Activated CD8-positive, alpha-beta T cell treated with anti-CD3 and anti-CD28 coated beads for 36 hours (primary cell): ENCODE measurements at regions not wholly inside any gene's neighbourhood (a gene's known extent, or its start where the extent isn't known, plus 50 kb on each side); places are given as distances from the start of the nearest gene placed in this dataset.

Experiments
- ATAC-seq: fragments of 200-7000 bp; cut with Tn5 transposase; one replicate; pipeline ENCODE4 v1.10.0; 2021; ENCODE audit warnings: mild to moderate bottlenecking, moderate library complexity
- CTCF ChIA-PET: fragments of 350-600 bp; sonication (Branson Sonifier 250); formaldehyde crosslinking; loops from one replicate; lab custom pipeline; 2021; ENCODE audit warnings: antibody characterized with exemption; lab: Charles Lee
- POLR2A ChIA-PET: fragments of 350-600 bp; sonication (Branson Sonifier 250); formaldehyde crosslinking; loops from one replicate; lab custom pipeline; 2021; ENCODE audit warnings: antibody characterized with exemption; lab: Charles Lee
- DNase-seq: peaks from one replicate; pipeline ENCODE4 v3.0.0-alpha.2; 2020
- H3K27ac Mint-ChIP-seq: one replicate; pipeline ENCODE4 v1.8.0; 2021; ENCODE audit warnings: mild to moderate bottlenecking, mixed read lengths
- H3K27me3 Mint-ChIP-seq: one replicate; pipeline ENCODE4 v1.8.0; 2021; ENCODE audit warnings: mixed read lengths
- H3K36me3 Mint-ChIP-seq: one replicate; pipeline ENCODE4 v1.8.0; 2021; ENCODE audit warnings: low read depth, mixed read lengths
- H3K4me1 Mint-ChIP-seq: one replicate; pipeline ENCODE4 v1.8.0; 2021; ENCODE audit warnings: low read depth, mixed read lengths
- H3K4me3 Mint-ChIP-seq: one replicate; pipeline ENCODE4 v1.8.0; 2021; ENCODE audit warnings: mild to moderate bottlenecking, moderate library complexity, mixed read lengths
- H3K9me3 Mint-ChIP-seq: one replicate; pipeline ENCODE4 v1.8.0; 2021; ENCODE audit warnings: mixed read lengths
- intact Hi-C: fragments of 100-400 bp; cut with micrococcal nuclease; formaldehyde crosslinking; loops from one replicate; pipeline ENCODE4 v1.10.0; 2022
- TF ChIP-seq, protein P1 (sequence below): fragments of 200-600 bp; IDR thresholded peaks from one replicate; pipeline ENCODE4 v1.8.0; 2022; ENCODE audit warnings: antibody characterized with exemption, mild to moderate bottlenecking

DNA sequence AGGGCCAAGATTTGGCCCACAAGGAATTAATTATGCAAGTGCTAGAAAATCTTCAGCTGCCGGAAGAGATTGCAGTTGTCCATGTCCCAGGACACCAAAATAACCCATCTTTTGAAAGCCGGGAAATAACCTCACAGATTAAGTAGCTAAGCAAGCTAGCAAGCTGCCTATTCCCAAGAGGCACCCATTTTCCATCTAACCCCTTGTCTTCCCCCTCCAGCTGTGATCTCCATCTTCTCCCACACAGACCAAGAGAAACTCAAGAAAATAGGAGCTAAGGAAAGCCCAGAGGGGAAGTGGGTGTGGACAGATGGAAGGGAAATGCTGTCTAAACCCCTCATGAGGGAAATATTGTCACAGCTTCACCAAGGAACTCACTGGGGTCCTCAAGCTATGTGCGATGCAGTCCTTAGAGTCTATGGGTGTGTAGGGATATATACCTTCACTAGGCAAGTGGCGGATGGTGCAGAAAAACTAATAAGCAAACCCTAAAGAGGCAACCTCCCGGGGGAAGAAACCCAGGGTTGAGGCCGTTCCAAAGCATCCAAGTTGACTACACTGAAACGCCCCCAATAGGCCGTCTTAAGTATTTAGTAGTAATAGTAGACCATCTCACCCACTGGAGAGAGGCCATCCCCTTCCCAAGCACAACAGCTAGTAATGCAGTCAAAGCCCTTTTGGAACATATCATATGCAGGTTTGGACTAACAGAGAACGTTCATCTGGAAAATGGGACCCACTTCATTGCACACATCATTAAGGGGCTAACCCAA lies 64.3 kb upstream of the PRSS16 start:
- Mint-ChIP-seq H3K36me3 (no peaks in the 10 kb centered on the region), H3K4me3 (no peak overlapping the region), H3K9me3 (no peaks in the 10 kb centered on the region), H3K27ac (no peak overlapping the region), H3K27me3 (peaks cover 3% of the 10 kb centered on the region), H3K4me1 (peaks cover 5% of the 10 kb centered on the region)
- intact Hi-C loops = loop anchor here (10.0 kb wide), 1 partner anchor 322 kb away; no protein-coding TSS in a partner anchor
- TF ChIP-seq, protein P1, sequence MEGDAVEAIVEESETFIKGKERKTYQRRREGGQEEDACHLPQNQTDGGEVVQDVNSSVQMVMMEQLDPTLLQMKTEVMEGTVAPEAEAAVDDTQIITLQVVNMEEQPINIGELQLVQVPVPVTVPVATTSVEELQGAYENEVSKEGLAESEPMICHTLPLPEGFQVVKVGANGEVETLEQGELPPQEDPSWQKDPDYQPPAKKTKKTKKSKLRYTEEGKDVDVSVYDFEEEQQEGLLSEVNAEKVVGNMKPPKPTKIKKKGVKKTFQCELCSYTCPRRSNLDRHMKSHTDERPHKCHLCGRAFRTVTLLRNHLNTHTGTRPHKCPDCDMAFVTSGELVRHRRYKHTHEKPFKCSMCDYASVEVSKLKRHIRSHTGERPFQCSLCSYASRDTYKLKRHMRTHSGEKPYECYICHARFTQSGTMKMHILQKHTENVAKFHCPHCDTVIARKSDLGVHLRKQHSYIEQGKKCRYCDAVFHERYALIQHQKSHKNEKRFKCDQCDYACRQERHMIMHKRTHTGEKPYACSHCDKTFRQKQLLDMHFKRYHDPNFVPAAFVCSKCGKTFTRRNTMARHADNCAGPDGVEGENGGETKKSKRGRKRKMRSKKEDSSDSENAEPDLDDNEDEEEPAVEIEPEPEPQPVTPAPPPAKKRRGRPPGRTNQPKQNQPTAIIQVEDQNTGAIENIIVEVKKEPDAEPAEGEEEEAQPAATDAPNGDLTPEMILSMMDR = no peak
- CTCF ChIA-PET = no interaction called here
- POLR2A ChIA-PET = interaction anchor here (0.8 to 1.1 kb wide), 3 partner anchors 12 to 598 kb away, joined by 3 to 4 read pairs (median 3); no protein-coding TSS in a partner anchor
- ATAC-seq (no peak), DNase-seq (no peak)

DNA sequence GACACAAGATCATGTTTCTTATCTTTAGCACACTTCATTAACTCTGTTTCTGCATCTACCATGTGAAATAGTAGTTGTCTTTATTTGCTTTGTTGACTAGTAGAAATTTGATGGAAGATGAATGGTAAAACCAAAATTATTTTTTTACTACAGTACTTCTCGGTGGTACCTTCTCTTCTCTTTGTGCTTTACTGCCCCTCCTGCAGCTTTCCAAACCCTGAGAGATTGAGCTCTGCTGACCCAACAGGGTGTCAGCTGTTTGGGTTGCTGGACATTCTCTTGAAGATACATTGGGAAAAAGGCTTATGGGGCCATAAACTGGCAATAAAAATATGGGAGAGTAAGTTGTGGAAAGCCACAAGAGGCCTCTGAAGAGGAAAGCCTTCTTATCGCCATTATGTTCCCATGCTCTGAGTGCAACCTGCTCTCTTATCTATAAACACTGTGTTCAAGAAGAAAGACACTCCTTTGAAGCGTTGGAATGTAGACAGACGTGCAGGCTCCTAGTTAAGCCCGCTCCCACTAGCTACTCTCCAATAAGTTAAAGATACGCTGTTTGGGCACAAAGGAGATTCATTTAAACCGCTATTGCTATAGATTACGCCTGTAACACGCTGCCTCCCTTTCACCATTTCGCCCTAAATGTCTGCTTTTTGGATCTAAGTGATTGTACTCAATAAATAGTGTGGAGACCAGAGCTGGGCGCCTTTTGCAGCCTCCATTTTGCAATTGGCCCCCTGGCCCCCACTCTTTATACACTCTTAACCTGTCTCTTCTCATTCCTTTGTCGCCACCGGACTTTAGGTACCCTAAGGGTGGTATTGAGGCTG lies 60.1 kb upstream of the PRSS16 start:
- TF ChIP-seq, protein P1 = no peak
- CTCF ChIA-PET = interaction anchor here (0.8 to 2.1 kb wide), 8 partner anchors 10 to 708 kb away, joined by 3 to 14 read pairs (median 3); no protein-coding TSS in a partner anchor
- DNase-seq (no peak), ATAC-seq (no peak)
- intact Hi-C loops = loop anchor here (5.0 to 10.0 kb wide), 2 partner anchors 125 to 317 kb away; partner anchors contain the start of gene POM121L2
- peaks cover 1% of the 10 kb centered on the region for H3K27me3 Mint-ChIP-seq
- peaks cover 7% of the 10 kb centered on the region for H3K4me1 Mint-ChIP-seq
- no peaks in the 10 kb centered on the region for H3K36me3 Mint-ChIP-seq
- peak overlapping the region; percentile 93 for H3K4me3 Mint-ChIP-seq
- POLR2A ChIA-PET = interaction anchor here (0.9 to 1.3 kb wide), 3 partner anchors 10 to 55 kb away, joined by 3 to 5 read pairs (median 3); a partner anchor contains a TSS
- no peaks in the 10 kb centered on the region for H3K9me3 Mint-ChIP-seq
- no peak overlapping the region for H3K27ac Mint-ChIP-seq

DNA sequence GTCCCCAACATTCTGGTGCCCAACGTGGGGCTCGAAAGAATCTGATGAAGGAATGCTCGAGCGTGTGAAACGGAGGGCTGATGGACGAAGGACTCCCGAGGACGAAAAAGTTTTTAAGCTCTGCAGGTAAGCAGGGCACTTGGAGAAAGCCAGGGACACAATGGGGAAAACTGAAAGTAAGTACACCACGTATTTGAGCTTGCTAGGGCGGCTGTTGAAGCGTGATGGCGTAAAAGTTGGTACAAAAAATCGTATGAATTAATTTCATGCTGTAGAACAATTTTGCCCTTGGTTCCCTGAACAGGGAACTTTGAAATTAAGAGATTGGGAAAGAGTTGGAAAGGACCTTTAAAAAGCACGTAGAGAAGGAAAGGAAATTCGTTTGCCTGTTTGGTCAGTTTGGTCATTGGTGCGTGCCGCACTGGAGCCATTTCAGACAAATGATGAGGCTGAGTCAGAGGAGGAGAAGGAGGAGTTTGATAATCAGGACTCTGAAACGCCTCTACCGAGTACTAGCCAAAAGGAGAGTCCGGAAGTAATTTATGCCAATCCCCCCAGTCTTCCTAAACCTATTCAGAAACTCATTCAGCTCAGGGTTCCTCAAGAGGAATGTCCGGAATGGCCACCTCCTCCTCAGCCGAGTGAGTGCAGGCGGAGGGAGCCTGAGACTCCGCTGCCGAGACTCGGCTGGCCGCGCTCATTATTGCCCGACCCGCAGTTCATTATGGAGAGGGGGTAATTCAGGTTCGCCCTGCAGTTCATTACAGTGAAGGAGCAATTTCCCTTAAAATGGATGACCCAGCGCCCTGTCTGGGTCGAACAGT lies 59.2 kb upstream of the PRSS16 start:
- H3K9me3 Mint-ChIP-seq = no peaks in the 10 kb centered on the region
- TF ChIP-seq, protein P1 = no peak
- peak; percentile 41 for DNase-seq
- peak overlapping the region; percentile 72 for H3K27ac Mint-ChIP-seq
- peaks cover 1% of the 10 kb centered on the region for H3K27me3 Mint-ChIP-seq
- H3K4me3 Mint-ChIP-seq = peak overlapping the region; percentile 93
- no peaks in the 10 kb centered on the region for H3K36me3 Mint-ChIP-seq
- ChIA-PET CTCF (interaction anchor here (0.7 to 2.1 kb wide), 10 partner anchors 11 to 708 kb away, joined by 3 to 14 read pairs (median 3); no protein-coding TSS in a partner anchor), POLR2A (interaction anchor here (0.6 to 1.3 kb wide), 4 partner anchors 10 to 56 kb away, joined by 3 to 5 read pairs (median 3); a partner anchor contains a TSS)
- H3K4me1 Mint-ChIP-seq = peaks cover 7% of the 10 kb centered on the region
- intact Hi-C loops = loop anchor here (5.0 to 10.0 kb wide), 2 partner anchors 124 to 317 kb away; partner anchors contain the start of gene POM121L2
- peak; percentile 89 for ATAC-seq

DNA sequence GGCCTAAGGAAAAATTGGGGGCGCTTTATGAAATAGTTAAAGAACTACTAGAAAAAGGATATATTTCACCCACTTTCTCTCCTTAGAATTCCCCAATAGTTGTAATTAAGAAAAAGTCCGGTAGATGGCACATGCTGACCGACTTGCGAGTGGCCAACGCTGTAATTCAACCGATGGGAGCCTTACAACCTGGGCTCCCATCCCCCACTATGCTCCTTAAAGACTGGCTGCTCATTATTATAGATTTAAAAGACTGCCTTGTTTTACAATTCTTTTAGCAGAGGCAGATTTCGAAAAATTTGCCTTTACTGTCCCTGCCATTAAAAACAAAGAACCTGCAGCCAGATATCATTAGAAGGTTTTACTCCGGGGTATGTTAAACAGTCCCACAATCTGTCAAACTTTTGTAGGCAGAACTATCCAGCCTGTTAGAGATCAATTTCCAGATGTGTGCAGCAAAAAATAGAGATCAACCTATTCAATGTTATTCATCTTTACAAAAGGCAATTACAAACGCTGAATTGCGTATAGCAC lies 58.5 kb upstream of the PRSS16 start:
- ChIA-PET CTCF (interaction anchor here (1.4 to 1.5 kb wide), 2 partner anchors 584 to 707 kb away, joined by 3 read pairs; no protein-coding TSS in a partner anchor), POLR2A (no interaction called here)
- peak overlapping the region; percentile 93 for H3K4me3 Mint-ChIP-seq
- peak overlapping the region; percentile 72 for H3K27ac Mint-ChIP-seq
- intact Hi-C loops = loop anchor here (5.0 to 10.0 kb wide), 2 partner anchors 123 to 316 kb away; partner anchors contain the start of gene POM121L2
- peaks cover 1% of the 10 kb centered on the region for H3K27me3 Mint-ChIP-seq
- ATAC-seq (peak; percentile 89), DNase-seq (peak; percentile 73)
- no peaks in the 10 kb centered on the region for H3K9me3 Mint-ChIP-seq
- no peaks in the 10 kb centered on the region for H3K36me3 Mint-ChIP-seq
- TF ChIP-seq, protein P1 = peak; percentile 85
- H3K4me1 Mint-ChIP-seq = peaks cover 7% of the 10 kb centered on the region
